ENCODE measurements at regions not wholly inside any gene's neighbourhood (a gene's known extent, or its start where the extent isn't known, plus 50 kb on each side); places are given as distances from the start of the nearest gene placed in this dataset.

DNA sequence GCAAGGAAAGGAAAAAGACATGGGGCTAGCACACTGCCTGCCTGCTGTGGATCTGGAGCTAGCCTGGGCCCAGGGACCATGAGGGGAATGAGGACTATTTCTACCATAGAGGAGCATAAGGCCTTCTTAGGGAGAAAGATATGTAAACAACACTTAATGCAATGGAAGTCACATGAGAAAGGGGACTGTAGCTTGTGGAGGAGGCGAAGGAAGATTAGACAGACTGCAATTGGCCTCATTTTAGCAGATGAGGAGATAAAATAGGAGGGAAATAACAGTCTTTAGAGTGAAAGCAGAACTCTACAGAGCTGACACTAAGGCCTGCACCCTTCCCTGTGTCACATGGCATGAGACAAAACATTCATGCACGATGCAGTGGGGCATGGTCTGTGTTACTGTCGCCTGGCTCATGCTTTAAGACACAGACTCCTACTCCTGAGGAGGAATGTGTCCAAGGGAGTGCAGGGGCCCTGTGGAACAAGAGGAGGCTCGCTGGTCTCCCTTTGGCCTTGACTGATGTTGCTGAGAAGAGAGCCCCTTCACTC, 829.3 kb upstream of the IGFBP3 start:
- 78 to 85% methylated on average over 4 of the region's 4 CpGs for WGBS, 2 donors
- H3K4me3 ChIP-seq: no peak overlapping the region

DNA sequence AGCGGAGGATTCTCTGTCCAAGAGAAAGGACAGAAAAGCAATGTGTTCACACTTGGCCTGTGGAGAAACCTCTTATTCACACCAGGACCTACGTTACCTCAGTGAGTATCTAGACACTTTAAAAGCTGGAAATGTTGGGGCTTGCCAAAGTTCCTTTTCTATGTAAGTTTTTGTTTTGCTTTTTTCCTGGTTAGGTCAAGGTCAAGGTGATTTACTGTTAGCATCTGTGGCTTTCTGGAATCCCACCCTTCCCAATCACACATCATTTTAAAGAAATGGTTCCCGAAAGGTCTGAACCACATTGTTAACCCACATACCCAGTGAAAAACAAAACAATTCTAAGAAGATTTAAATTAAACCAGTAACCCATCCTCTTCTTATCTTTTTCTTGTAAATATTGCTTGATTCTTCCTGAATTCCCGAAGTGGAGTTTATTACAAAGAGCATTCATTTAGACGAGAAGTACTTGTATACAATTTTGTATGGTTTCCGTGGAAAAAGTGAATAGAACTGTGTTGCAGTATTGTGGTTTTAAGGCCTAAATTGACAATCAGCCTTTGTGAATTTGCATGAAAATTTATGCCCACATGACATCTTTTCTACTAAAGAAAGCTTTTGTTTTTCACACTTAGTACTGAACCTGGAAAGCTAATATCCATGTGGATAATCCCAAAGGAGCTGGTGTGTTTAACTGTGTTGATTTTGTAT, 827.0 kb upstream of the IGFBP3 start:
- Histone ChIP-seq H3K36me3 (ENCODE audit: low read depth, missing control alignments) (no peaks in the 10 kb centered on the region), H3K4me3 (no peak overlapping the region), H3K9me3 (no peaks in the 10 kb centered on the region), H3K27me3 (no peaks in the 10 kb centered on the region), H3K27ac (no peak overlapping the region), H3K4me1 (no peaks in the 10 kb centered on the region)
- no peak for DNase-seq
- intact Hi-C loops (cut with DNase I; ENCODE audit: low total_unique reads): no loop called here
- no peak for TF ChIP-seq POLR2A (IDR thresholded peaks at IDR 0.05)
- TF ChIP-seq, protein P1, sequence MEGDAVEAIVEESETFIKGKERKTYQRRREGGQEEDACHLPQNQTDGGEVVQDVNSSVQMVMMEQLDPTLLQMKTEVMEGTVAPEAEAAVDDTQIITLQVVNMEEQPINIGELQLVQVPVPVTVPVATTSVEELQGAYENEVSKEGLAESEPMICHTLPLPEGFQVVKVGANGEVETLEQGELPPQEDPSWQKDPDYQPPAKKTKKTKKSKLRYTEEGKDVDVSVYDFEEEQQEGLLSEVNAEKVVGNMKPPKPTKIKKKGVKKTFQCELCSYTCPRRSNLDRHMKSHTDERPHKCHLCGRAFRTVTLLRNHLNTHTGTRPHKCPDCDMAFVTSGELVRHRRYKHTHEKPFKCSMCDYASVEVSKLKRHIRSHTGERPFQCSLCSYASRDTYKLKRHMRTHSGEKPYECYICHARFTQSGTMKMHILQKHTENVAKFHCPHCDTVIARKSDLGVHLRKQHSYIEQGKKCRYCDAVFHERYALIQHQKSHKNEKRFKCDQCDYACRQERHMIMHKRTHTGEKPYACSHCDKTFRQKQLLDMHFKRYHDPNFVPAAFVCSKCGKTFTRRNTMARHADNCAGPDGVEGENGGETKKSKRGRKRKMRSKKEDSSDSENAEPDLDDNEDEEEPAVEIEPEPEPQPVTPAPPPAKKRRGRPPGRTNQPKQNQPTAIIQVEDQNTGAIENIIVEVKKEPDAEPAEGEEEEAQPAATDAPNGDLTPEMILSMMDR (IDR thresholded peaks at IDR 0.05): no peak
- 85 to 86% methylated on average over 6 of the region's 6 CpGs for WGBS, 2 donors

More for the DNA sequence above, 829.3 kb upstream of the IGFBP3 start:
- H3K27me3 ChIP-seq: no peaks in the 10 kb centered on the region
- no peak for DNase-seq
- H3K4me1 ChIP-seq: no peaks in the 10 kb centered on the region
- H3K27ac ChIP-seq: no peak overlapping the region
- TF ChIP-seq, protein P1 (IDR thresholded peaks at IDR 0.05): no peak
- TF ChIP-seq POLR2A (IDR thresholded peaks at IDR 0.05): no peak
- no peaks in the 10 kb centered on the region for H3K36me3 ChIP-seq (ENCODE audit: low read depth, missing control alignments)
- no peaks in the 10 kb centered on the region for H3K9me3 ChIP-seq
- intact Hi-C loops (cut with DNase I; ENCODE audit: low total_unique reads): no loop called here

DNA sequence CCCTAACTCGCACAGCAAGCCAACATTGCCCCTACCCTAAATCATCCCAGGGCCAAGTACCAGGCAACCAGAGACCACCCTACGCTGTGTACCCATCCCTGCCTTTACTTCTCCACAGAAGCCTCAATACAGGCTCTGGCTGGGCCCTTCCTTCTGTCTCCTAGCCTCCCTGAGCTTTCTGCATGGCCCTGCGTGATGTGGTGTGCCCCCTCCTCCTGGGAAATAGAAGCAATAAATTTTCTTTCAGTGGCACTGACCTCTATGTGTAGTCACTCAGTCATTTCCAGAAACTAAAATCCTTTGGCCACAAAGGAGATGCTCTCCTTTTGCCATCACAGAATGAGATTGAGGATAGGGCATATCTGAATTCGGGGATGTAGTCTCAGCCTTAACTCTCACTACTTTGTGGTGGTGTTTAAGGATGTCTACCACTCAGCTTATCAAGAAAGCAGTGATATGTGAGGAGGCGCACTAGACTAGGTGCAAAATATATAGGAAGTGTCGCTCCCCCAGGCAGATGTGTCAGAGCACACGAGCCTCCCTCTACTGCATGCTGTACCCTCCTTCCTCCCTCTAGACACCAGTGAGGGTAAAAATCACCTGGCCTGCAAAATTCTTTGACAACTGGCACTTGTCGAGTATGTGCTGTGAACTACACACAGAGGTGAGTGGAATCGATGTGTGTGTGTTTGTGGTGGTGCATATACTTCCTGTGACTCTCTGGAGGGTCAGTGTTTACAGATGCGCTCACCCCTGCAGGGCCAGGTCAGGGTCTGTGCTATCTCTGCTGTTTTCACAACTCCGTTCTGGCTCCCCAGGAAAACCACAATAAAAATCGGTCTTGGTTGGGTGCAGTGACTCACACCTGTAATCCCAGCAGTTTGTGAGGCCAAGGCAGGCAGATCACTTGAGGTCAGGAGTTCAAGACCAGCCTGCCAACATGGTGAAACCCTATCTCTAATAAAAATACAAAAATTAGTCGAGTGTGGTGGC, 825.9 kb upstream of the IGFBP3 start:
- Histone ChIP-seq H3K9me3 (no peaks in the 10 kb centered on the region), H3K4me1 (no peaks in the 10 kb centered on the region), H3K36me3 (ENCODE audit: low read depth, missing control alignments) (no peaks in the 10 kb centered on the region), H3K27ac (no peak overlapping the region), H3K4me3 (no peak overlapping the region), H3K27me3 (no peaks in the 10 kb centered on the region)
- TF ChIP-seq POLR2A (IDR thresholded peaks at IDR 0.05): no peak
- TF ChIP-seq, protein P1 (IDR thresholded peaks at IDR 0.05): no peak
- DNase-seq: no peak
- WGBS, 2 donors: 85 to 89% methylated on average over 13 of the region's 13 CpGs
- intact Hi-C loops (cut with DNase I; ENCODE audit: low total_unique reads): no loop called here

DNA sequence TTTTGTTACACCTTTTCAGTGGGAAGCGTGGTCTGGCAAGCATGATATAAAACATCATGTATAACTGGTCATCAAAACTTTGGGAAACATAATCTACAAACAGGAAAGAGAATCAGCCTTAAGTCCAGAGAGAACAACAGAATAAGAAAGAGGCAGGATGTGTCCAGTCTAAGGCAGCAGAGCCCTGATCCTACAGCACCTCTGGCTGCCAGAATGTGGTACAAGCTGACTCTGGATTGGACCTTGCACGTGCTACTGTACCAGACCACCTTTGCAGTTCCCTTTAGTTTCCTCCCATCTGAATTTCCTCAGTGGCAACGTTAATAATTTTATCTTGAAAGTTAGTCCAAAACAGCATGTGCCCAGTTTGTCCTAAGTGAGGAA, 824.6 kb upstream of the IGFBP3 start:
- Histone ChIP-seq H3K36me3 (ENCODE audit: low read depth, missing control alignments) (no peaks in the 10 kb centered on the region), H3K9me3 (no peaks in the 10 kb centered on the region), H3K27me3 (no peaks in the 10 kb centered on the region), H3K27ac (no peak overlapping the region), H3K4me3 (no peak overlapping the region), H3K4me1 (no peaks in the 10 kb centered on the region)
- no peak for DNase-seq
- intact Hi-C loops (cut with DNase I; ENCODE audit: low total_unique reads): no loop called here
- TF ChIP-seq POLR2A (IDR thresholded peaks at IDR 0.05): no peak
- TF ChIP-seq, protein P1 (IDR thresholded peaks at IDR 0.05): no peak
- WGBS, 2 donors: 53 to 57% methylated on average over 3 of the region's 3 CpGs
